ENCODE measurements at regions not wholly inside any gene's neighbourhood (a gene's known extent, or its start where the extent isn't known, plus 50 kb on each side); places are given as distances from the start of the nearest gene placed in this dataset.

DNA sequence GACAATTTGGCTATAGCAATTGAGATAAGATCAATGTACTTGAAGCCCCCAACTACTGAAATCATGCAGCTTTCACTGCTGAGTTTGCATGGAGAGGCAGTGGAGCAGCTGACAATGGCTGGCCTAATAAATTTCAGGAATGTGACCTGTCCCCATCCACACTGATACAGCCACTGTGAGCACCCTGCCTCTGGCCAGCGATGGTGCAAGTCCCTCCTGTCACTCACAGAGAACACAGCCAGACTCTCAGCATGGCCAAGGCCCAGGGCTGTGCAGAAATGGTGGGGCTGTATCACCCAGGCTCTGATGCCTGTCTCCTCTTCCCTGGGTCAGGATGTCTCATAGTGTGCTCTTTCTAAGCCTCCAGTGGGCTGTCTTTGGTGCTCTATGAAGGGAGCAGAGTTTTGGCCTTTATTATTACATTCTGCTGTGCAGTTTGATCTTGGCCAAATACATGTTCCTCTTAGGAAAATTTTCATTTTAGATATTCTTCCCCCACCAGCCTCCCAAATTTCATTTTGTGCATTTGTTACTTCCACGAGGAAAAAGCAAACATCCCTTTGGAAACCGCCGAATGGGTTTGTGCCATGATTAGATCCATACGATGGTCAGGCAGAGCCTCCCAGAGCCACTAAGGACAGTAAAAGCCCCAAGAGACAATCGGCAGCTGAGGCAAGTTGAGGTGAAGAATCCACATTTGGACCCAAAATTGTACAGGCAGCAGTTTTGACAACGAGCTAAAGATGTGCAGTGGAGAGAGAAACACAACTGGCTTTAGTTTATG is 85.1 kb upstream of the WSCD2 start:
- POLR2A ChIA-PET = no interaction called here
- H4K20me1 ChIP-seq (ENCODE audit: insufficient read depth) = no peaks in the 10 kb centered on the region
- H3K4me1 ChIP-seq (ENCODE audit: control insufficient read depth in 1 of 2, insufficient read depth in 2 of 2, low read length in 2 of 2) = no peaks in the 10 kb centered on the region
- RAD21 ChIA-PET (ENCODE audit: low non-redundant PET in 1 of 2, low total read pairs in 2 of 2, uncharacterized antibody in 2 of 2, unreplicated experiment in 2 of 2) = no interaction called here
- H3K9ac ChIP-seq (ENCODE audit: low read length) = no peak overlapping the region
- H3K4me3 ChIP-seq (replicated peaks in 1 of 2; ENCODE audit: low read depth in 1 of 2, low read length in 2 of 2) = no peak overlapping the region
- intact Hi-C loops (cut with micrococcal nuclease) = no loop called here
- H2AFZ ChIP-seq (ENCODE audit: low read depth, low read length, poor library complexity, severe bottlenecking) = no peak overlapping the region
- H3K36me3 ChIP-seq (ENCODE audit: control insufficient read depth in 1 of 2, insufficient read depth in 2 of 2, low read length in 2 of 2) = no peaks in the 10 kb centered on the region
- DNase-seq (ENCODE audit: low read depth, low spot score) (no peak), ATAC-seq (no peak)
- TF ChIP-seq CBX3 (IDR thresholded peaks at IDR 0.05; ENCODE audit: low read depth) (no peak), POLR2A (IDR thresholded peaks at IDR 0.05; ENCODE audit: borderline replicate concordance, extremely low read depth, insufficient read depth, insufficient read length) (no peak), EZH2 (IDR thresholded peaks at IDR 0.05) (no peak), SRF (IDR thresholded peaks at IDR 0.05; ENCODE audit: low read depth) (no peak), ELF1 (IDR thresholded peaks at IDR 0.05; ENCODE audit: borderline replicate concordance, low read depth) (no peak), MAX (IDR thresholded peaks at IDR 0.05) (no peak), EZH2phosphoT487 (IDR thresholded peaks at IDR 0.05; ENCODE audit: borderline replicate concordance) (no peak)
- H3K4me2 ChIP-seq (ENCODE audit: low read length) = no peak overlapping the region
- H3K27me3 ChIP-seq (ENCODE audit: insufficient read depth, low read length) = peaks cover 48% of the 10 kb centered on the region
- no peaks in the 10 kb centered on the region for H3K9me2 ChIP-seq (ENCODE audit: insufficient read depth)
- H3K27ac ChIP-seq (ENCODE audit: low read depth, low read length) = no peak overlapping the region
- CTCF ChIA-PET = no interaction called here
- no peaks in the 10 kb centered on the region for H3K9me3 ChIP-seq (ENCODE audit: control insufficient read depth in 1 of 2, insufficient read depth in 1 of 2, low read depth in 1 of 2, low read length in 2 of 2)
- BruUV-seq (replicated peaks) = no TSS peak
- no peaks in the 10 kb centered on the region for H3K79me2 ChIP-seq (ENCODE audit: insufficient read depth, low read length)

- Histone ChIP-seq H3K4me3 (replicated peaks in 1 of 2; ENCODE audit: low read depth in 1 of 2, low read length in 2 of 2) (no peak overlapping the region), H3K4me1 (ENCODE audit: control insufficient read depth in 1 of 2, insufficient read depth in 2 of 2, low read length in 2 of 2) (no peaks in the 10 kb centered on the region), H3K27ac (ENCODE audit: low read depth, low read length) (no peak overlapping the region), H2AFZ (ENCODE audit: low read depth, low read length, poor library complexity, severe bottlenecking) (no peak overlapping the region), H3K9me3 (ENCODE audit: control insufficient read depth in 1 of 2, insufficient read depth in 1 of 2, low read depth in 1 of 2, low read length in 2 of 2) (no peaks in the 10 kb centered on the region), H3K4me2 (ENCODE audit: low read length) (no peak overlapping the region), H3K79me2 (ENCODE audit: insufficient read depth, low read length) (no peaks in the 10 kb centered on the region), H3K9ac (ENCODE audit: low read length) (no peak overlapping the region), H3K9me2 (ENCODE audit: insufficient read depth) (no peaks in the 10 kb centered on the region), H3K36me3 (ENCODE audit: control insufficient read depth in 1 of 2, insufficient read depth in 2 of 2, low read length in 2 of 2) (no peaks in the 10 kb centered on the region), H4K20me1 (ENCODE audit: insufficient read depth) (no peaks in the 10 kb centered on the region), H3K27me3 (ENCODE audit: insufficient read depth, low read length) (peaks cover 55% of the 10 kb centered on the region)
- intact Hi-C loops (cut with micrococcal nuclease) = no loop called here
- TF ChIP-seq ZFX (IDR thresholded peaks at IDR 0.05) (no peak), SIN3A (IDR thresholded peaks at IDR 0.05; ENCODE audit: low read depth) (no peak), FOSL1 (IDR thresholded peaks at IDR 0.05; ENCODE audit: low read depth) (no peak), TCF7L2 (IDR thresholded peaks at IDR 0.05; ENCODE audit: borderline replicate concordance, extremely low read depth, insufficient read depth, insufficient read length) (no peak)
- CTCF ChIA-PET = no interaction called here
- POLR2A ChIA-PET = no interaction called here
- ATAC-seq = no peak
- no TSS peak for BruUV-seq (replicated peaks)
- no peak for DNase-seq (ENCODE audit: low read depth, low spot score)
- RAD21 ChIA-PET (ENCODE audit: low non-redundant PET in 1 of 2, low total read pairs in 2 of 2, uncharacterized antibody in 2 of 2, unreplicated experiment in 2 of 2) = no interaction called here
Observed at GRCh38 chr12:108046135-108046534, 83.0 kb upstream of the WSCD2 start.

Measured in HCT116 (cell line).